Liver (tissue), 3 donors: ENCODE measurements at regions not wholly inside any gene's neighbourhood (a gene's known extent, or its start where the extent isn't known, plus 50 kb on each side); places are given as distances from the start of the nearest gene placed in this dataset.

ENCODE experiments used
- GABPA ChIP-seq, 2 donors: IDR thresholded peaks in 1 of 2; conservative IDR thresholded peaks in 1 of 2; 2 replicates each; pipeline ENCODE4 v1.6.1; 2016; ENCODE audit warnings: antibody characterized with exemption in 2 of 2, mild to moderate bottlenecking in 1 of 2, moderate library complexity in 1 of 2
- JUND ChIP-seq, 2 donors: IDR thresholded peaks; 2 replicates each; pipeline ENCODE4 v1.6.1; 2016; ENCODE audit warnings: antibody characterized with exemption in 2 of 2
- TF ChIP-seq, protein P1 (sequence below): fragments of 150-350 bp; IDR thresholded peaks from 2 replicates; pipeline ENCODE4 v1.5.1; 2017; ENCODE audit warnings: improper control_type of control experiment, low read depth, low read length; ENCODE audit not compliant: missing input control
- TF ChIP-seq, protein P2 (sequence below): IDR thresholded peaks from 2 replicates; pipeline ENCODE4 v1.6.1; 2016; ENCODE audit warnings: antibody characterized with exemption, mild to moderate bottlenecking
- donor health status: healthy.
- donor health status: healthy.

DNA sequence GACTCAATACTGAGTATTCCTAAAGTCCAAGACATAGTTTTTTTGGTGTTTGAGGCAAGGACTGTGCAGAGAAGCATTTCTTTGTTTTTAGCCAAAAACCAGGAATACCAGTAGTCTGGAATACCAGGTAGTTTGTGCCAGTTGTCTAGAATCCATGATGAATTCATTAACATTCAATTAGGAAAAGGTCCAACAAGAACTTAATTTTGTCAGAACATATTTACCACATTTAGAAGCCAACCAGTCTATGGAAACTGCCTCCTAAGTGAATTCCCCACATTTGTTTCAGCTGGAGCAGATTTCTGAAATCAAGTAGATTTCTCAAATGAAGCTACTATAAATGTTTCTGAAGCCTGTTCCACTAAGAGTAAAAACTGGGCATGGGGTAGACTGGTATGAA lies 1584.8 kb upstream of the ADGRL3 start:
- TF ChIP-seq, protein P1, sequence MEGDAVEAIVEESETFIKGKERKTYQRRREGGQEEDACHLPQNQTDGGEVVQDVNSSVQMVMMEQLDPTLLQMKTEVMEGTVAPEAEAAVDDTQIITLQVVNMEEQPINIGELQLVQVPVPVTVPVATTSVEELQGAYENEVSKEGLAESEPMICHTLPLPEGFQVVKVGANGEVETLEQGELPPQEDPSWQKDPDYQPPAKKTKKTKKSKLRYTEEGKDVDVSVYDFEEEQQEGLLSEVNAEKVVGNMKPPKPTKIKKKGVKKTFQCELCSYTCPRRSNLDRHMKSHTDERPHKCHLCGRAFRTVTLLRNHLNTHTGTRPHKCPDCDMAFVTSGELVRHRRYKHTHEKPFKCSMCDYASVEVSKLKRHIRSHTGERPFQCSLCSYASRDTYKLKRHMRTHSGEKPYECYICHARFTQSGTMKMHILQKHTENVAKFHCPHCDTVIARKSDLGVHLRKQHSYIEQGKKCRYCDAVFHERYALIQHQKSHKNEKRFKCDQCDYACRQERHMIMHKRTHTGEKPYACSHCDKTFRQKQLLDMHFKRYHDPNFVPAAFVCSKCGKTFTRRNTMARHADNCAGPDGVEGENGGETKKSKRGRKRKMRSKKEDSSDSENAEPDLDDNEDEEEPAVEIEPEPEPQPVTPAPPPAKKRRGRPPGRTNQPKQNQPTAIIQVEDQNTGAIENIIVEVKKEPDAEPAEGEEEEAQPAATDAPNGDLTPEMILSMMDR = no peak
- TF ChIP-seq, protein P2, sequence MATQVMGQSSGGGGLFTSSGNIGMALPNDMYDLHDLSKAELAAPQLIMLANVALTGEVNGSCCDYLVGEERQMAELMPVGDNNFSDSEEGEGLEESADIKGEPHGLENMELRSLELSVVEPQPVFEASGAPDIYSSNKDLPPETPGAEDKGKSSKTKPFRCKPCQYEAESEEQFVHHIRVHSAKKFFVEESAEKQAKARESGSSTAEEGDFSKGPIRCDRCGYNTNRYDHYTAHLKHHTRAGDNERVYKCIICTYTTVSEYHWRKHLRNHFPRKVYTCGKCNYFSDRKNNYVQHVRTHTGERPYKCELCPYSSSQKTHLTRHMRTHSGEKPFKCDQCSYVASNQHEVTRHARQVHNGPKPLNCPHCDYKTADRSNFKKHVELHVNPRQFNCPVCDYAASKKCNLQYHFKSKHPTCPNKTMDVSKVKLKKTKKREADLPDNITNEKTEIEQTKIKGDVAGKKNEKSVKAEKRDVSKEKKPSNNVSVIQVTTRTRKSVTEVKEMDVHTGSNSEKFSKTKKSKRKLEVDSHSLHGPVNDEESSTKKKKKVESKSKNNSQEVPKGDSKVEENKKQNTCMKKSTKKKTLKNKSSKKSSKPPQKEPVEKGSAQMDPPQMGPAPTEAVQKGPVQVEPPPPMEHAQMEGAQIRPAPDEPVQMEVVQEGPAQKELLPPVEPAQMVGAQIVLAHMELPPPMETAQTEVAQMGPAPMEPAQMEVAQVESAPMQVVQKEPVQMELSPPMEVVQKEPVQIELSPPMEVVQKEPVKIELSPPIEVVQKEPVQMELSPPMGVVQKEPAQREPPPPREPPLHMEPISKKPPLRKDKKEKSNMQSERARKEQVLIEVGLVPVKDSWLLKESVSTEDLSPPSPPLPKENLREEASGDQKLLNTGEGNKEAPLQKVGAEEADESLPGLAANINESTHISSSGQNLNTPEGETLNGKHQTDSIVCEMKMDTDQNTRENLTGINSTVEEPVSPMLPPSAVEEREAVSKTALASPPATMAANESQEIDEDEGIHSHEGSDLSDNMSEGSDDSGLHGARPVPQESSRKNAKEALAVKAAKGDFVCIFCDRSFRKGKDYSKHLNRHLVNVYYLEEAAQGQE = no peak
- no peak for TF ChIP-seq GABPA (IDR thresholded peaks at IDR 0.05 in 1 of 2, conservative IDR thresholded peaks at IDR 0.05 in 1 of 2)
- no peak for TF ChIP-seq JUND (IDR thresholded peaks at IDR 0.05)
